Esophagus (tissue), 2 donors: ENCODE measurements at regions not wholly inside any gene's neighbourhood (a gene's known extent, or its start where the extent isn't known, plus 50 kb on each side); places are given as distances from the start of the nearest gene placed in this dataset.
A peak's percentile ranks its signal among the peaks of the same experiment; 100 is the strongest.

ENCODE experiments used
- H3K27ac ChIP-seq, 2 donors: one replicate each; pipeline ENCODE4 v1.5.1; 2013; ENCODE audit warnings: low read depth in 2 of 2, mild to moderate bottlenecking in 2 of 2, inconsistent platforms in 1 of 2, low read length in 1 of 2, moderate library complexity in 1 of 2
- H3K27me3 ChIP-seq, 2 donors: one replicate each; pipeline ENCODE4 v1.6.1; 2013; ENCODE audit warnings: low read length in 2 of 2, control low read depth in 1 of 2, mild to moderate bottlenecking in 1 of 2; ENCODE audit not compliant: insufficient read depth in 2 of 2, control insufficient read depth in 1 of 2
- H3K36me3 ChIP-seq, 2 donors: one replicate each; pipeline ENCODE4 v1.6.1; 2013; ENCODE audit warnings: low read length in 1 of 2; ENCODE audit not compliant: control insufficient read depth in 2 of 2, insufficient read depth in 2 of 2
- H3K4me1 ChIP-seq, 2 donors: one replicate each; pipeline ENCODE4 v1.6.1; 2013; ENCODE audit warnings: low read length in 1 of 2; ENCODE audit not compliant: control insufficient read depth in 2 of 2, insufficient read depth in 2 of 2
- H3K4me3 ChIP-seq, 2 donors: one replicate each; pipeline ENCODE4 v1.5.1; 2013; ENCODE audit warnings: low read length in 2 of 2, mild to moderate bottlenecking in 2 of 2, low read depth in 1 of 2, moderate library complexity in 1 of 2
- H3K9me3 ChIP-seq, 2 donors: one replicate each; pipeline ENCODE4 v1.6.1; 2013; ENCODE audit warnings: mild to moderate bottlenecking in 2 of 2, low read depth in 1 of 2, low read length in 1 of 2, moderate library complexity in 1 of 2; ENCODE audit not compliant: control insufficient read depth in 2 of 2, insufficient read depth in 1 of 2
- WGBS, 2 donors: extraction: QIAGEN DNeasy Blood & Tissue Kit; methylation state at CpG; one replicate each; pipeline ENCODE4 v1.1.7; 2013; 5-methylcytosine and 5-hydroxymethylcytosine counted together
- donor health status: healthy with polysubstance abuse.
- donor health status: Bipolar disorder and iron deficiency.

DNA sequence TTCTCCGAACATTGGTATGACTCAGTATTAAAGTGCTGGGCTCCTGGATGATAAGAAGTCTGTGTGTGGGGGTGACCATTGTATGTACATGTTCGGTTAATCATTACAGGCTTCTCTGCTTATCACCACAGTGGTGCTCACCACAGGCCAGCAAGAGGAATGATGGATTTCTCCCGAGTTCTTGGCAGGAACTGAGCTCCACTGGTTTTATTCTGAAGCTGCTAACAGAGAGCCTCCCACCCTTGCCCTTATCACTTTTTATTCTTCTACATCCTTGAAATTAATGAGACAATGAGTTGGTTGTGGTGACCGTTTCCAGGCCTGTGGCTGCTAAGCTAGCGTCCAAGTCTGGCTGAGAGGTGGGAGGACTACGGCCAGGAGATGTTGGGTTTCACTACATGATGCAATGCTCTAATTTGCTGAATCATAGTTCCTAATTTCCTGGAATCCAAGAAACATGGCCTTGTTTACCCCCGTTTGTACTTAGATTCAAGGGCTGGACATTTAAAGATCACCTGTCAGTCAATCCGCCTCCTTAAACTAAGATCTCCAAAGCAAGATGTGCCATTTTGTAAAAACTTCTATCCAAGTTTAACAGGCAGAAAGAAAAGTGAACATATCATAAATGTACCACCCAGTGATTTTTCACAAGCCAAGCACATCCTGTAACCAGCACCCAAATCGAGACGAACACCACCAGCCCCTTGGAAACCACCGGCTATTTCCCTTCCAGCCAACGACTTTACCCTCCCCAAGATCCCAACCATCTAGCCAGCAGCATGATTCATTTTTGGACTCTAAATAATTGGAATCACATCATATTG is 172.5 kb downstream of the FOXA2 start:
- Histone ChIP-seq H3K4me3 (no peak overlapping the region), H3K27ac (no peak overlapping the region), H3K27me3 (no peaks in the 10 kb centered on the region), H3K9me3 (no peaks in the 10 kb centered on the region), H3K4me1 (no peaks in the 10 kb centered on the region), H3K36me3 (no peaks in the 10 kb centered on the region)
- 68 to 76% methylated on average over 12 of the region's 12 CpGs for WGBS, 2 donors

DNA sequence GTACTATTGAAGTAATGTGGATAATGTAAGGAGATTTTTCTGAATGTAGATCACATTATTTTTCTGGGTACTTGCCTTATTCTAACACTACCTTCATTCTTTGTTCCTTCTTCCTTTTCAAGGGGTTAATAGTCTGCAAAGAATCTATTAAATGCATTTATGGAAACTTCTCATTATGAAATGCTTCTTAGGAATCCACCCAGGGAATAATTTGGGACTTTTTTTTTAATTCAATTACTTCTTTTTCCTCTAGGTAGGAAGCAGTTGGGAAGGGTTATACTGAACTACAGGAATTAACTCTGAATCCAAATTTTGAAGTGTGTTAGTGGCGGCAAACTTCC is 173.1 kb downstream of the FOXA2 start:
- Histone ChIP-seq H3K27ac (no peak overlapping the region), H3K4me3 (no peak overlapping the region), H3K36me3 (no peaks in the 10 kb centered on the region), H3K27me3 (no peaks in the 10 kb centered on the region), H3K4me1 (no peaks in the 10 kb centered on the region), H3K9me3 (no peaks in the 10 kb centered on the region)
- 62 to 80% methylated on average over 1 of the region's 1 CpG for WGBS, 2 donors

DNA sequence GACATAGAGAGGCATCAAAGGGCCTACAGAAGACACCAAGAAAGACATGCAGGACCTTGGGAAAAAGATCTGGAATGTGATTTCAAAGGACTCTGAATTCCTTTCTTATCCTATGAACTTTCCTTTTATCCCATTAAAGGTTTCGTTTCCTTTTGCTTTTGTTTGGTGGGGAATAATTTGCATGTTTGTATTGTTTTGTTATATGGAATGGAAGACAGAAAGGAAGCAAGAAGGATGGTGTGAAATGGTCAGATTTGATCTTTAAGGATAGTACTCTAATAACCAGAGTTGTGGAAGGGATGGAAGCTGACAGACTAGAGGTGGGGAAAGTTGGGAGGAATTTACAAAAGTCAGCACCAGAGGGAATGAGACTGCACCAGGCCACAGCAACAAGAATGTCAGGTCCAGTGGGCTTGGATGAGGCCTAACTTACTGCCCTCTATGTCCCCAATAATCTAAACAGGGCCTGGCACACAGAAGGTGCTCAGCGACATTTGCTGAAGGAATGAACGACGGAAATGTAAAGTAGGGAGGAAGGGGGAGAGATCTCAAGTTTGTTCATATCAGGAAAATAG is 173.7 kb downstream of the FOXA2 start:
- 87 to 88% methylated on average over 4 of the region's 4 CpGs for WGBS, 2 donors
- H3K27ac ChIP-seq: no peak overlapping the region
- no peaks in the 10 kb centered on the region for H3K9me3 ChIP-seq
- H3K36me3 ChIP-seq: no peaks in the 10 kb centered on the region
- no peaks in the 10 kb centered on the region for H3K4me1 ChIP-seq
- H3K4me3 ChIP-seq: no peak overlapping the region
- H3K27me3 ChIP-seq: no peaks in the 10 kb centered on the region

DNA sequence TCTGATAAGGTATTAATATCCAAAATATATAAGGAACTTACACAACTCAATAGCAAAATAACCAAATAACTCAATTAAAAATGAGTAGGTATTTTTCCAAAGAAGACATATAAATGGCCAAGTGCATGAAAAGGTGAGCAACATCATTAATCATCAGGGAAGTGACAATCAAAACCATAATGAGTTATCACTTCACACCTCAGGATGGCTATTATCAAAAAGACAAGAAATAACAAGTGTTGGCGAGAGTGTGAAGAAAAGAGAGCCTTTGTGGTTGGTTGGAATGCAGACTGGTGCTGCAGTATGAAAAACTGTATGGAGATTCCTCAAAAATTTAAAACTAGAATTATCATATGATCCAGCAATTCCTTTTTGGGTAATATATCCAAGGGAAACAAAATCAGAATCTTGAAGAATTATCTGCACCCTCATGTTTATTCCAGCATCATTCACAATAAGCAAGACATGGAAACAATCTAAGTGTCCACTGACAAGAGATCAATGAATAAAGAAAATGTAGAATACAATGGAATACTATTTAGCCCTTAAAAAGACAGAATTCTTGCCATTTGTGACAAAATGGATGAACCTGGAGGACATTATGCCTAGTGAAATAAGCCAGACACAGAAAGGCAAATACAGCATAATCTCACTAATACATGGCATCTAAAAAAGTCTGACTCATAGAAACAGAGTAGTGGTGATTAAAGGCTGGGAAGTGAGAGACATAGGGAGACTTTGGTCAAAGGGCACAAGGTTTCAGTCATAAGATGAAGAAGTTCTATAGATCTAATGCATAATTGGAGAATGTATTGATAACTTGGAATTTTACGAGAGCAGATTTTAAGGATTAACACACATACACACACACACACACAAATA is 175.6 kb downstream of the FOXA2 start:
- Histone ChIP-seq H3K9me3 (no peaks in the 10 kb centered on the region), H3K4me3 (no peak overlapping the region), H3K27ac (no peak overlapping the region), H3K27me3 (no peaks in the 10 kb centered on the region), H3K36me3 (no peaks in the 10 kb centered on the region), H3K4me1 (peaks cover 0 to 4% of the 10 kb centered on the region in 2 donors)
- 85 to 89% methylated on average over 2 of the region's 2 CpGs for WGBS, 2 donors

DNA sequence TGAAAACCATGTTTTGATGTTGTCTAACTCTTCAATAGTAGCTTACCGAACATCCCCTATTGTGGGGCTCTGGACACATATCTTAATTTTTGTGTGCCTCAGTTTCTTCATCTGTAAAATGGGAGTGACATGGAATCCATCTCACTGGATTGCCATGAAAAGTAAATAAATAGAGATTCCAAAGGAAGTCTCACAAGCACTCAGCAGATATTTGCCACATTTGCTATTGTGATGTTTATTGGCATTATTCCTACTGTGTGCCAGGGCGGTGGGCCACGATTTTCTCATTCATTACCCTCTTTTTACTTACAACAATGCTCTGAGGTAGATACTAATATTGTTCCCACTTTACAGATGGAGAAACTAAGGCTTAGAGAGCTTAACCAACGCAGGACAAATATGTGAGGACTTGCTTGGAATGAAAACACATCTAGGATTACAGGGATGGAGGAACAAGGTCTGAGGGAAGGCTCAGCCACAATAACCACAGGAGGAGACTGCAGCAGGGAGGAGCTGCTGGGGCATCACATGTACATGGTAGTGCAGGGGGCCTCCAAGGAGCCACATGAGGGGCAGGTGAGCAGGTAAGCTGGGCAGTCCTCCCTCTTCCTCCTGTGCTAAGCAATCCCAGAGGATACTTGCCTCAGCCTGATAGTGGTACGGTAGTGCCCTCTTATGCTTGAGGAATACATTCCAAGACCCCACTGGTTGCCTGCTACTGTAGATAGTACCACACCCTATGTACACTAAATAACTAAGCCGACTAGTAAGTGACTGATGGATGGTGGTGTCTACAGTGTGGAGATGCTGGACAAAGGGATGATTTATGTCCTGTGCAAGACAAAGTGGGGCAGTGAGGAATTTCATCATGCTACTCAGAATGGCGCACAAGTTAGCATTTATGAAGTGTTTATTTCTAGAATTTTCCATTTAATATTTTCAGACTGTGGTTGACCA is 176.9 kb downstream of the FOXA2 start:
- Histone ChIP-seq H3K27me3 (no peaks in the 10 kb centered on the region), H3K36me3 (no peaks in the 10 kb centered on the region), H3K4me3 (no peak overlapping the region), H3K9me3 (no peaks in the 10 kb centered on the region), H3K4me1 (peaks cover 0 to 4% of the 10 kb centered on the region in 2 donors), H3K27ac (no peak overlapping the region)
- 81 to 84% methylated on average over 7 of the region's 7 CpGs for WGBS, 2 donors

DNA sequence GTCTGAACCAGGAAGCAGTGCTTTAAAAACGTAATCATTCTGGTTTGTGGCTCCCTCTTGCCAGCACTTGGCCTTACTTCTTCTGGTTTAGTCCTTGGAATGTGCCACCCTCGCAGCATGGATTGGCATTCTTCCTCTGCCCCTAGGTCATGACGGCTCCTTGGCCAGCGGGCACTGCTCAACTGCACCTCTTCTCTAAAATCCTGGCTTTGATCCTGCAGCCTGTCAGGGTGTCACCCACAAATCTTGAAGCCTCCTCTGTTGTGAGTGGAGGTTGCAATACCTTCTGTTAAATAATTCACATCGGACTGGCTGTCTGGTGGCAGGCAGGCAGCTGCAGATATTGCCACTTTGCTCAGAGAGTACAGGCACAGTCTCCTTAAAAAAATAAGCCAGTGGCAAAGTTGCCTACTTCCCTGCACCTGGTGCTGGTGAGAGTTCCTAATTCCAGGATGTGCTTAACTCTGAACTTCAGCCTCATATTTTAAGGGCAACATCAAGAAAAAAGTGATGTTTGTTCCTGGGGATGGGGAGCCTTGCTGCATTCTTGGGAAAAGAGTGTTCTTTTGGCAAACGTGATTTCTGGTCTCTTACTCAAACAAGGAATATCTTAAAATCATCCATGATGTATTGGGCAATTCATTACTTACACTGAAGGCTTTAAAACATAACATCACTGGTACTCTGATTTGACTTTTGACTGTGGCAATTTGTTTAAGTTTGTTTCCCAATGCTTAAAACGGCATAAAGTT is 179.8 kb downstream of the FOXA2 start:
- peaks cover 0 to 3% of the 10 kb centered on the region in 2 donors for H3K27me3 ChIP-seq
- peak overlapping the region in 1 of 2 donors; percentile 1 for H3K4me3 ChIP-seq
- 33 to 40% methylated on average over 7 of the region's 7 CpGs for WGBS, 2 donors
- no peaks in the 10 kb centered on the region for H3K36me3 ChIP-seq
- H3K4me1 ChIP-seq: peaks cover 0 to 4% of the 10 kb centered on the region in 2 donors
- H3K9me3 ChIP-seq: no peaks in the 10 kb centered on the region
- no peak overlapping the region for H3K27ac ChIP-seq

DNA sequence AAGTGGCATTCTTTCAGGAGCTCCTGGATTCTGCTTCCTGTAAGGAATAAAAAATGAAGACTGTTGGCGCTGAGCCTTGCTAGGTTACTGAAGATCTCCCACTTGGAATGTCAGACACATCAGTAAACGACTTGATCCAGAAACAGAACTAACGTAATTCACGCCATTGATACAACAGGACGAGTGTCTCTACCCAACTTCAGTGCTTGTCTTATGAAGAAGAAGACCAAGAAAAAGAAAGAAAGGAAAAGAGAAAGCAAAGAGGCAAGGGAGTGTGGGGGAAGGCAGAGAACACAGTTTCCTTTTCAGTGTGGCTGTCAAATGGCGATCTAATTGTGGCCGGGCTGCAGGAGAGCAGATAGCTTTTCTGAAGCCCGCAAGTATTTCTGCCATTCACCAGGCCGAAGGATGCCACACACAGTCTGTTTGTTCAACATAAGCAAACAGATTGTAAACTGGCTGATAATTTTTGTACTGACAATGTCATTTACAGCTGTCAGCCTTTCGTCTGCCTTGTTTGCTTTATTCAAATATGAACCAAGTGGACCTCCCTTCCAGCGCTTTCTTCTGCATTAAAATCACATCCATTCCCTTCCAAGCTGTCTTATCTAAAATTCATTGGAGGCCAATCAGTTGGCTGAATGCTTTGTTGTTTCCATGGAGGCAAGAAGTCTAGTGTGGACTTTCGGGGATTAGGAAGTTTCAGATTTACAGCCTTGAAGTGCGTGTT is 180.6 kb downstream of the FOXA2 start:
- Histone ChIP-seq H3K36me3 (no peaks in the 10 kb centered on the region), H3K27ac (no peak overlapping the region), H3K4me1 (peaks cover 0 to 4% of the 10 kb centered on the region in 2 donors), H3K9me3 (no peaks in the 10 kb centered on the region), H3K27me3 (peaks cover 0 to 3% of the 10 kb centered on the region in 2 donors), H3K4me3 (peak overlapping the region in 1 of 2 donors; percentile 17)
- WGBS, 2 donors: 9 to 12% methylated on average over 13 of the region's 13 CpGs

DNA sequence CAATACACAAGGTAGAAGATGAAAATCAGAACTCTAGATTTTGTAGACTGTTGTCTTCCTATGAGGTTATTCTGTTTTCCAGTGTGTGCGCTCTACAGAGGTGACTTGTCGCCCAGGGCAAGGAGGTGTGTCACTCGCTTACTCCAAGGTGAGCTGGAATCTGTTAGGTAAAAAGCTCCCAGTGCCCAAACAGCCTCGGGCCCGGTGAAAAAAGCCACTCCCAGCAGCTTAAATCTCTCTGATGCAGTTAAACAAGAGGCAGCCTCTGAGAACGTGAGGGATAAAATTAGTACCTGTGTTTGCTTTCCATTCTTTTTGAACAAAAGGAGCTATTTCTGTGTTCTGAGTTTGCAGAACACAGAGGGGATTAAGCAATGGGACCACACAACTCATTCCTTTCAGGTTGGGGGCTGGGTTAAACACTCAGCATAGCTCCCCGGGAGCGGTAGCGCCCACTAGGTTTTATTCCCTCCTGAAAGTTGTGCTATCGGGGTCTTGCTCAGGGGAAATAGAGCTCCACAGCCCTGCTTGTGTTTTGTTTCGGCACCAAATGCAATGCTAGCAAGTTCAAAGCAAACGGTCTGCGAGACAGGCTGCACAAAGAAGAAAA is 181.2 kb downstream of the FOXA2 start:
- WGBS, 2 donors: 21% methylated on average over 13 of the region's 13 CpGs
- Histone ChIP-seq H3K4me3 (peak overlapping the region in 1 of 2 donors; percentile 17), H3K27ac (no peak overlapping the region), H3K27me3 (peaks cover under 1 to 3% of the 10 kb centered on the region in 2 donors), H3K4me1 (peaks cover 0 to 4% of the 10 kb centered on the region in 2 donors), H3K36me3 (no peaks in the 10 kb centered on the region), H3K9me3 (no peaks in the 10 kb centered on the region)
